ENCODE measurements at regions not wholly inside any gene's neighbourhood (a gene's known extent, or its start where the extent isn't known, plus 50 kb on each side); places are given as distances from the start of the nearest gene placed in this dataset.

DNA sequence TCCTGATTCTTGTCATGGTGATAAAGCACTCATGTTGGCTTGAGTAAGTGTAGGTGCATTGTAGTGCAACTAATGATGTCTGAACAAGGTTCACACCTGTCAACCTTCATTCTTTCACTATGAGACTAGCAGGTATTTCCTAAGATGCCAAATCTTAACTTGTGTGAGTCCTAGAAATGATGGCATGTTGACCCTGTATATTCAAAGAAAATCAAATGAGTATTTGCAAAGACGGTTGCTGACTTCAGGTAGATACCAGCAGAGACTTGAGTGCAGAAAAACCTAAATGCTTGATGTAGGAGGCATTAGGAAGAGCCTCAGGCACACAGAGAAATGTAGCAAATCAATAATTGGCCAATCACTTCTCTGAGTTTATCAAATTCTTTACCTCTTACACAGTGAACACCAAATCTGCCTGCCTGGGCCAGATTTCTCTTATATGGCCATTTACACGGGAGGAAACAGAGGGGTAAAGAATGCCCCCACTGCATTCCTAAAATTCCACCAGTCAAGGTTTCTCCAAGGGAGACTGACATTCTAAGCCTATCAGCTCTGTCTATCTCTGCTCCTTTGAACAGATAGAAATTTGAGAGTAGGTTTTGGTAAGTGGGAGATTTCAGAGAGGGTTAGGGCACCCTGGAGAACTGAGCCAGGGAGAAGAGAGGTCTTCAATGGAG is 488.6 kb upstream of the WWC1 start:
- H3K9me3 ChIP-seq (ENCODE audit: control insufficient read depth, insufficient read depth, low read length) = no peaks in the 10 kb centered on the region
- ATAC-seq (no peak), DNase-seq (no peak)
- H3K4me3 ChIP-seq (ENCODE audit: low read length) = no peak overlapping the region
- Mint-ChIP-seq H3K4me3 (no peak overlapping the region), H3K27ac (no peak overlapping the region), H3K4me1 (no peaks in the 10 kb centered on the region), H3K36me3 (no peaks in the 10 kb centered on the region), H3K27me3 (ENCODE audit: low read depth in 2 of 2) (no peaks in the 10 kb centered on the region), H3K9me3 (peaks cover 0 to 3% of the 10 kb centered on the region in 2 donors)
- no peaks in the 10 kb centered on the region for H3K27me3 ChIP-seq (ENCODE audit: control insufficient read depth, insufficient read depth, low read length)
- no peaks in the 10 kb centered on the region for H3K4me1 ChIP-seq (ENCODE audit: control insufficient read depth, insufficient read depth, low read length)
- WGBS (ENCODE audit: insufficient coverage) = 64% methylated on average over 2 of the region's 2 CpGs
- H3K36me3 ChIP-seq (ENCODE audit: control insufficient read depth, insufficient read depth, low read length) = no peaks in the 10 kb centered on the region
- no peak overlapping the region for H3K27ac ChIP-seq (ENCODE audit: low read length)
- intact Hi-C loops (cut with micrococcal nuclease) = no loop called here
- TF ChIP-seq, protein P1, sequence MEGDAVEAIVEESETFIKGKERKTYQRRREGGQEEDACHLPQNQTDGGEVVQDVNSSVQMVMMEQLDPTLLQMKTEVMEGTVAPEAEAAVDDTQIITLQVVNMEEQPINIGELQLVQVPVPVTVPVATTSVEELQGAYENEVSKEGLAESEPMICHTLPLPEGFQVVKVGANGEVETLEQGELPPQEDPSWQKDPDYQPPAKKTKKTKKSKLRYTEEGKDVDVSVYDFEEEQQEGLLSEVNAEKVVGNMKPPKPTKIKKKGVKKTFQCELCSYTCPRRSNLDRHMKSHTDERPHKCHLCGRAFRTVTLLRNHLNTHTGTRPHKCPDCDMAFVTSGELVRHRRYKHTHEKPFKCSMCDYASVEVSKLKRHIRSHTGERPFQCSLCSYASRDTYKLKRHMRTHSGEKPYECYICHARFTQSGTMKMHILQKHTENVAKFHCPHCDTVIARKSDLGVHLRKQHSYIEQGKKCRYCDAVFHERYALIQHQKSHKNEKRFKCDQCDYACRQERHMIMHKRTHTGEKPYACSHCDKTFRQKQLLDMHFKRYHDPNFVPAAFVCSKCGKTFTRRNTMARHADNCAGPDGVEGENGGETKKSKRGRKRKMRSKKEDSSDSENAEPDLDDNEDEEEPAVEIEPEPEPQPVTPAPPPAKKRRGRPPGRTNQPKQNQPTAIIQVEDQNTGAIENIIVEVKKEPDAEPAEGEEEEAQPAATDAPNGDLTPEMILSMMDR (IDR thresholded peaks at IDR 0.05) = no peak

DNA sequence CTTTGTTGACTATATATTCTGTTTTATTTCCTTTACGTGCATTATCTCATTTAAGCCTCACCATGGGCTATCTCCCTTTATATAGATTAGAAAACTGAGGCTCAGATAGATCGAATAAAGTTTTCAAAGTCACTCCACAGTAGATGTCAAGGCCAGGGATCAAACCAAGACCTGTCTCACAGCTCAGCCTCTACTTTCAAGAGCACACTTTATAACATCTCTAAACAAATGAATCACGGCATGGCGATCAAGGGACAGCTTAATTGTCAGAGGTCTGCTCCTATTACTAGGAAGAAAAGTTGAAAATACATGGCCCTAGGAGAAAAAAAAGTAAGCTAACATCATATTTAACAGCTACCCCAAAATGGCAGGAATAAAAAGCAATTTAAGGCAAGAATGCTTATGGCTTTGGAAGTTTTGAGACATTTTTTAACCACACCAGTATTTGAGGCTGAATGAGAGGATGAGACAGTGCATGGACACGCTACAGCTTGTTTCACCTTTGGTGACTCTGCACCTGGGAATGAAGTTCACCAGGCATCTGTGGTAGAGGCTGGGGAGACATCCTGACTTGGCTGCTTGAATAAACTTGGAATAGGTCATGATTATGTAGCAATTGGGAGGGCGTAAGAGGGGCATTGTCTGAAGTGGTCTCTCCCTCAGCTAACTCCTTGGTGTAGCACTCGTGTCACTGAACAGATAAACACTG is 486.8 kb upstream of the WWC1 start:
- no peak overlapping the region for H3K4me3 ChIP-seq (ENCODE audit: low read length)
- TF ChIP-seq, protein P1 (IDR thresholded peaks at IDR 0.05) = no peak
- H3K9me3 Mint-ChIP-seq = peaks cover 0 to 3% of the 10 kb centered on the region in 2 donors
- no peaks in the 10 kb centered on the region for H3K9me3 ChIP-seq (ENCODE audit: control insufficient read depth, insufficient read depth, low read length)
- no peak for DNase-seq
- no peak overlapping the region for H3K27ac ChIP-seq (ENCODE audit: low read length)
- intact Hi-C loops (cut with micrococcal nuclease) = no loop called here
- H3K4me3 Mint-ChIP-seq = no peak overlapping the region
- H3K36me3 Mint-ChIP-seq = no peaks in the 10 kb centered on the region
- H3K27me3 Mint-ChIP-seq (ENCODE audit: low read depth in 2 of 2) = no peaks in the 10 kb centered on the region
- no peaks in the 10 kb centered on the region for H3K27me3 ChIP-seq (ENCODE audit: control insufficient read depth, insufficient read depth, low read length)
- no peaks in the 10 kb centered on the region for H3K4me1 Mint-ChIP-seq
- ATAC-seq = no peak
- 79% methylated on average over 5 of the region's 7 CpGs for WGBS (ENCODE audit: insufficient coverage)
- H3K4me1 ChIP-seq (ENCODE audit: control insufficient read depth, insufficient read depth, low read length) = no peaks in the 10 kb centered on the region
- H3K27ac Mint-ChIP-seq = no peak overlapping the region
- no peaks in the 10 kb centered on the region for H3K36me3 ChIP-seq (ENCODE audit: control insufficient read depth, insufficient read depth, low read length)

DNA sequence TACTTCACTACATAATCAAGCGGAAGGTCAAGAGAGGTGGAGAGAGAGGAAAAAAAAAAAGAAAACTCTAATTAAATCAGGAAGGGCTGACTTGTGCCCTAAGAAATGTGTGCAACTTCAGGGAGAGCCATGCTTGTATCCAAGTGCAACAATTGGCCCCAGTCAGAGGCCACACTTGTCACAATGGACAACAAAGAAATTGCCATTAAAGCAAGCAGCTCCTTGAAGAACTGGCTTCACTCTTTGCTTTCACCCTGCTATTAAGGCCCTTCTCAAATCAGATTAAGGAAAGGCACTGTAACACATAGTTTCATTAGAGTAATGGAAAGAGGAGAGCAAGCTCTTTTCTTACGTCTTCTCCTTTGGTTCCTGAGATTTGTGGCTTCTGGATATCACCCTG is 480.9 kb upstream of the WWC1 start:
- no peaks in the 10 kb centered on the region for H3K27me3 ChIP-seq (ENCODE audit: control insufficient read depth, insufficient read depth, low read length)
- Mint-ChIP-seq H3K27ac (no peak overlapping the region), H3K9me3 (peaks cover 0 to 3% of the 10 kb centered on the region in 2 donors), H3K36me3 (no peaks in the 10 kb centered on the region), H3K4me3 (no peak overlapping the region), H3K27me3 (ENCODE audit: low read depth in 2 of 2) (no peaks in the 10 kb centered on the region), H3K4me1 (no peaks in the 10 kb centered on the region)
- no peaks in the 10 kb centered on the region for H3K36me3 ChIP-seq (ENCODE audit: control insufficient read depth, insufficient read depth, low read length)
- no peak overlapping the region for H3K4me3 ChIP-seq (ENCODE audit: low read length)
- H3K9me3 ChIP-seq (ENCODE audit: control insufficient read depth, insufficient read depth, low read length) = no peaks in the 10 kb centered on the region
- no peak overlapping the region for H3K27ac ChIP-seq (ENCODE audit: low read length)
- DNase-seq (no peak), ATAC-seq (no peak)
- intact Hi-C loops (cut with micrococcal nuclease) = no loop called here
- H3K4me1 ChIP-seq (ENCODE audit: control insufficient read depth, insufficient read depth, low read length) = no peaks in the 10 kb centered on the region
- WGBS (ENCODE audit: insufficient coverage) = 73% methylated on average over 1 of the region's 2 CpGs
- TF ChIP-seq, protein P1 (IDR thresholded peaks at IDR 0.05) = no peak

Measured in natural killer cell (primary cell).